ENCODE measurements at regions not wholly inside any gene's neighbourhood (a gene's known extent, or its start where the extent isn't known, plus 50 kb on each side); places are given as distances from the start of the nearest gene placed in this dataset.

- no peak for TF ChIP-seq CTCF (IDR thresholded peaks at IDR 0.05)
Measured at GRCh38 chr6:15082708-15083107, 163.2 kb upstream of the JARID2 start.

- no peak for TF ChIP-seq CTCF (IDR thresholded peaks at IDR 0.05)
Measured at GRCh38 chr6:15086348-15087158, 159.3 kb upstream of the JARID2 start.

GRCh38 chr6:15087186-15087589 lies 158.7 kb upstream of the JARID2 start:
- no peak for TF ChIP-seq CTCF (IDR thresholded peaks at IDR 0.05)

GRCh38 chr6:15088904-15089568 lies 156.8 kb upstream of the JARID2 start:
- TF ChIP-seq CTCF (IDR thresholded peaks at IDR 0.05): no peak

GRCh38 chr6:15089569-15090144 lies 156.2 kb upstream of the JARID2 start:
- no peak for TF ChIP-seq CTCF (IDR thresholded peaks at IDR 0.05)

- TF ChIP-seq CTCF (IDR thresholded peaks at IDR 0.05): no peak
Measured at GRCh38 chr6:15090145-15090579, 155.7 kb upstream of the JARID2 start.

- no peak for TF ChIP-seq CTCF (IDR thresholded peaks at IDR 0.05)
Measured at GRCh38 chr6:15090745-15091384, 155.0 kb upstream of the JARID2 start.
